ENCODE measurements at regions not wholly inside any gene's neighbourhood (a gene's known extent, or its start where the extent isn't known, plus 50 kb on each side); places are given as distances from the start of the nearest gene placed in this dataset.
A peak's percentile ranks its signal among the peaks of the same experiment; 100 is the strongest.

- TF ChIP-seq CTCF (IDR thresholded peaks at IDR 0.05) (no peak), ZFX (IDR thresholded peaks at IDR 0.05; ENCODE audit: borderline replicate concordance) (no peak)
Observed at GRCh38 chr9:129513856-129514496, 106.9 kb downstream of the C9orf50 start.

GRCh38 chr9:129513282-129513681, 107.6 kb downstream of the C9orf50 start:
- TF ChIP-seq CTCF (IDR thresholded peaks at IDR 0.05) (no peak), ZFX (IDR thresholded peaks at IDR 0.05; ENCODE audit: borderline replicate concordance) (no peak)
- no peak overlapping the region for H3K27ac ChIP-seq

More at GRCh38 chr9:129513856-129514496, 106.9 kb downstream of the C9orf50 start:
- H3K27ac ChIP-seq = no peak overlapping the region

- no peak for TF ChIP-seq ZFX (IDR thresholded peaks at IDR 0.05; ENCODE audit: borderline replicate concordance)
- TF ChIP-seq CTCF (IDR thresholded peaks at IDR 0.05) = no peak
Observed at GRCh38 chr9:129511285-129511900, 109.5 kb downstream of the C9orf50 start.

GRCh38 chr9:129509533-129509928, 111.4 kb downstream of the C9orf50 start:
- no peak for TF ChIP-seq ZFX (IDR thresholded peaks at IDR 0.05; ENCODE audit: borderline replicate concordance)
- TF ChIP-seq CTCF (IDR thresholded peaks at IDR 0.05) = no peak

More at GRCh38 chr9:129511285-129511900, 109.5 kb downstream of the C9orf50 start:
- H3K27ac ChIP-seq = no peak overlapping the region

GRCh38 chr9:129507805-129508204, 113.1 kb downstream of the C9orf50 start:
- H3K27ac ChIP-seq = 0 out of 2 replicates have a peak overlapping the region, but pooled peaks have one; percentile 13
- TF ChIP-seq ZFX (IDR thresholded peaks at IDR 0.05; ENCODE audit: borderline replicate concordance) (no peak), CTCF (IDR thresholded peaks at IDR 0.05) (no peak)

More at GRCh38 chr9:129509533-129509928, 111.4 kb downstream of the C9orf50 start:
- H3K27ac ChIP-seq = no peak overlapping the region

- 0 out of 2 replicates have a peak overlapping the region, but pooled peaks have one; percentile 13 for H3K27ac ChIP-seq
- TF ChIP-seq CTCF (IDR thresholded peaks at IDR 0.05) (no peak), ZFX (IDR thresholded peaks at IDR 0.05; ENCODE audit: borderline replicate concordance) (no peak)
Observed at GRCh38 chr9:129506892-129507291, 114.0 kb downstream of the C9orf50 start.

- TF ChIP-seq ZFX (IDR thresholded peaks at IDR 0.05; ENCODE audit: borderline replicate concordance) (no peak), CTCF (IDR thresholded peaks at IDR 0.05) (no peak)
- H3K27ac ChIP-seq = no peak overlapping the region; the same call in 1 of the 2 replicates
Observed at GRCh38 chr9:129506041-129506440, 114.9 kb downstream of the C9orf50 start.

Data from 22Rv1 (cell line).